Activated CD4-positive, alpha-beta T cell treated with anti-CD3 and anti-CD28 coated beads for 4 hours (primary cell): ENCODE measurements at regions not wholly inside any gene's neighbourhood (a gene's known extent, or its start where the extent isn't known, plus 50 kb on each side); places are given as distances from the start of the nearest gene placed in this dataset.

Experiments
- DNase-seq, 2 donors: peaks; one replicate each; pipeline ENCODE4 v3.0.0-alpha.2; 2020

DNA sequence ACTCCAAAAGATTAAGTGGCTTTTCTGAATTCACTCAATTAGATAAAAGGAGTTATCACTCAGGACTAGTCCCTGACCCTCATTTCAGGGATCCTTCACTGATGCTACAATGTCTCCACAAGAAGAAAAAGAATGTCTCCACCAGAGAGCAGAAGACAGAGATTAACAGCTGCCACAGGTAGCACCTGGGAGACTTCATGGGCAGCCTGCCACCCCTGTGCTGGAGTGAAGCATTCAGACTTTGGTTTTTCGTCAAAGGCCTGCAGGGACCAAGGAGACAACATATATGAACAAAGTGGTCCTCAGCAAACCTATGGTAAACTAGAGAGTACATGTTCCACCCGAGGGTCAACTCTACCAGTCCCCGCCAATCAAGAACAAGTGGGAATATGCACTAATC, 197.0 kb upstream of the ACVR2A start:
- DNase-seq: no peak

DNA sequence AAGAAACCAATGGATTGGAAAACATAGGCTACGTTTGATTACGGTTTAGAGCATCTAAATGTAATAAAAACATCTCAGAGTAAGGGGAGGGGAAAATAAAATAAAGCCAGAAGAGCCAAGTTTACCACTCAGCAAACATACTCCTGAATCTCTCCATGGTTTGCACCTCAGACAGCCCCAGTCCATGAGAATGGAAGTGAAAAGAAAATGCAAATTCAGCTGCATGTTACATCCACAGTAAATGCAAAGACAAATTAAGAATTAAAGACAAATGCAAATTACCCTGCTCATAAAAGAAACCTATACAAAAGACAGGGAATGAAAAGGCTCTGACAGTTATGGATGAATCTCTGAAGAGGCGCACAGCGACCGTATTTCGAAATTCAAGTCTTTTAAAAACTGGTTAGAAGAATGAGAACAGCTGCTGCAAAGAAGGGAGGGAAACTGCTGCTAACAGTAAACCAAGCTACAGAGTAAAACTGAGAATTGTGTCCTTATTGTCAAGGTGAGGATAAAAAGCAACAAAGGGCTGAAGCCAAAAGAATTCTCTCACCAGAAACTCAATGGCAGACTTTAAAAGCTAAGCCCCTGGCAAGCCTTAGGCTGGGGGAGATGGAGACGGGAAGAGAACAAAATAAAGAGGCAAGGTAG, 197.9 kb upstream of the ACVR2A start:
- DNase-seq: no peak

DNA sequence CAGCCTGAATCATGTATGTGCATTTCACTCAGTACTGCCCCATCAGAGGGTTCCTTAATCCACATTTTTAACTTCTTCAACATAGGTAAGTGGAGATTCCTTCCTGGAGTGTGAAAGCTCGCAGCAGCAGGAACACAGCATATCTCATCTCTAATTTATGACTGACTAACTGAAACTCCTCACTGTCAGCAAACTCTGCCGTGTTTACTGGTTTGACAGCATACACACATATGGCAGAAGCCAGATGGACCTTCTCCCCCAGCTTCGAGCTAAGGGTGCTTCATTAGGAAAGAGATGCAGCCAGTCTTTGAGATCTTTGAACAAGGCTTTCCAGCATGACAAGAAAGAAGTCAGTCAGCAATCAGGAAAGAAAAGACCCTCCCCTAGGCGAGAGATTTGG, 200.3 kb upstream of the ACVR2A start:
- no peak for DNase-seq

DNA sequence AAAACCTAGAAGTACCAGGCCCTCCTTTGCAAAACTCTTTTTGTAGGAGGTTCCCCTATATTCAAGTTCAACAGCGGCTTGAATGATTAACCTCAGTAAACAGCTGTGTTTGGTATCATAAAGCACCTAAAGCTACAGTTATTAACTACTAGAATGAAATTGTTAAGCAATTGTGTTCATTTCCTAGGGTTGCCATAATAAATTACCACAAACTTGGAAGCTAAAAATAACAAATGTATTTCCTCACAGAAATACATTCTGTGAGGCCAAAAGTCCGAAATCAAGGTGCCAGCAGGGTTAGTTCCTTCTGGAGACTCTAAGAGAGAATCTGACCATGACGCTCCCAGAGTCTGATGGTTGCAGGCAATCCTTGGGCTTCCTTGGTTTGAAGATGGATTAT, 202.1 kb upstream of the ACVR2A start:
- no peak for DNase-seq

DNA sequence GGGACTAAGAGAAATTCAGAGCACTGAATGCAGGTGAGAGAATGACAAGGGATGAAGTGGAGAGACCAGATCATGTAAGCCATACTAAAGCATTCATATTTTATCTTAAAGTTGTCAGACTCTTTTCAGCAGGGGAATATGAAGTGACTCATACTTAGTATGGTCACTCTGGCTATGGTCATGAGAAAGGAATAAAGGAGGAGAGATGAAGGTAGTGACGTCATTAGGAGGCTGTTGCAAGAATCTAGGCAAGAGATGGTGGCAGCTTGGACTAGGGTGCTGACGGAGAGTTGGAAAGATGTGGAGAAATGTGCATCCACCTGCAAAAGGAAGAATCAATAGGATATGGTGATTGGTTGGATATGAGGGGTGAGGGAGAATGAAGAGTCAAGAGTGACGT, 203.2 kb upstream of the ACVR2A start:
- no peak for DNase-seq

DNA sequence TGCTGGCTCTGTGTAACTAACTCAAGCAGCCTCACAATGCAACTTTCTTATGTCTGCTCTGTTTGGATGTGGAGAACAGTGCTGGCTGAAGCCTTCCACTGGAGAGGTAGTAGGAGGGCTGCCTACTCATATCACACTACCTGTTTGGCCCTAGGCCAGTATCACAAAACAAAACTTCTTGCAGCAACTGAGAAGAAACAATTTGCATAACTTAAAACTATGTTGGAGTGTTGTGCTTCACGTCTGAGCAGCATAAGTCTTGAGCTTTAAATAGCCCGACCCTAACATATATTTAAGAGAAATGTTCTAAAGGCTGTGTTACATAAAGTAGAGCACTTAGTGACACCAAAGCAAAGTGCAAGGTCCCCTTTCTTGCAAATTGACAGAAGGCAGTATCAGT, 204.9 kb upstream of the ACVR2A start:
- no peak for DNase-seq

DNA sequence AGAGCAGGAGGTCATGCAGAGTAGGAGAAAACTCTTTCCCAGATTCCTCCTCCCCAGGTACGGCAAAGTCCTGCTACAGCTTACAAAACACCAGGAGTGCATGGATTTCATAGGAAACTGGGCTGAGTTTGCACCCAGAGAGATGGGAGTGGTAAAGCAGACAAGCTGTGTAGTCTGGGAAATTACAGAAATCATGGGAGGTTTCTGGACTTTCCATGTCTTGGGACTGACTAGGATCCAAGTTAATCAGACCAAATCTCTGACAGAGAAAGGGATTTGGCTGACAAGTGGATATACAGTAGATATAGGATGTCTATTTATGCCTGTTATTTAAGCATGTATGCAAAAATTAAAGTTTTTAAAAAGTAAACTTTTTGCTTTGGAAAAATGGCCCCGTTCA, 205.4 kb upstream of the ACVR2A start:
- no peak for DNase-seq

DNA sequence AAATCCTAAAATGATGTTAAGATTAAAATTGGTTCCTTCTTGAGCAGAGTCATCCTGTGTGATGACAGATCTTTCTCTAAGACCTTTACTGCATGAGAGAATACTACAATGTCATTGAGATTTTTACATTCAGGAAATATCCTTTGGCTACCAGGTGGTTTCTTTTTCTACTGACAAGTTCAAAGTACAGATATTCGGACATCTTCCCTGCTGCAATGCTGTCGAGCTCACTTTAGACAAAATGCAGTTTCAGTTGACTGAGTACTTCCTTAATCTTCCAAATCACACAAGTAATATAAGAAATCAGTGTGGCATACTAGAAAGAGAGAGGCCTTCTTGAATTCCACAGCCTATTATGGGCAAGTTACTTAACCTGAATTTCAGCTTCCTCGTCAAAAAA, 207.9 kb upstream of the ACVR2A start:
- DNase-seq: no peak

DNA sequence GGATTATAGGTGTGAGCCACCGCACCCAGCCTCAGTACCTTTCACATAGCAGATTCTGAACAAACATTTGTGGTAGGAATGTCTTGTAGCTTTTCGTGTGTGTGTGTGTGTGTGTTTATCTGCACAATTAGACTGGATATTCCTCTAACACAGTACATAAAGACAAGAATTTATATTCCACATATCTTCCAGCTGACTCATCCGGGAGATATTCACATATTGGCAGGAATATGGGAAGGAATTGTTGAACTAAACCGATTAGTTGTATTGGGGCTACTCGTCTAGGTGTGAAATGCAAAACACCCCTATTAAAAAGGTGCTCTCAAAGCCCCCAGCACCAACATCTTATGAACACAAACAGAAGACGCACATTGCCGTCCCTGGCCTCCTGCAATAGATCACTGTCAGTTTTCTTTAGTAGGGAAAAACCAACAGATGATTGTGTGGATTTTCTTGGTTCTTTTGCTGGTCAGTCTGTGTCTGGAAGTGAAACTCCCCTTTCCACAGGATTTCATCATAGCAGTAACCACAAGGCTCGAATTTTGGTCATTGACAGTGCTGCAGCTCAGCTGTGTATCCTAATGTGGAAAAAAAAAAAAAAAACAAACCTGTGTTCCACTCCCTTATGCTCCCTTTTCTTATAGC, 208.5 kb upstream of the ACVR2A start:
- DNase-seq: no peak

DNA sequence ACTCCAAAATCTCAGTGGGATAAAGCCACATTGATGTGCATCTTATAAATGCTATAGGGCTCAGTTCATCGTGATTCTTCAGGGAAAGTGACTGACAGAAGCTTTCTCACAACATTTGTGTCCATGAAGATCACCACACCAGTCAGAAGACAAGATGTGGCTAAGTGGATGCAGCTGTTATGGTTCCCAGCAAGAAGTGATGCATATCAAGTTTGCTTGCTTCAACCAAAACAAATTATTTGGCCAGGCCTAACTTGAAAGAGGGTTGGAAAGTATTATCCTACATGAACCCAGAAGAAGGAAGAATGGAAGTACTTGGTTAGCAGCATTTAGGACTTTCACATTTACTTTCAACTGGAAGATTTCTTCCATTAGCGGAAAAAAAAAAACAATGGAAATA, 210.0 kb upstream of the ACVR2A start:
- DNase-seq: no peak

DNA sequence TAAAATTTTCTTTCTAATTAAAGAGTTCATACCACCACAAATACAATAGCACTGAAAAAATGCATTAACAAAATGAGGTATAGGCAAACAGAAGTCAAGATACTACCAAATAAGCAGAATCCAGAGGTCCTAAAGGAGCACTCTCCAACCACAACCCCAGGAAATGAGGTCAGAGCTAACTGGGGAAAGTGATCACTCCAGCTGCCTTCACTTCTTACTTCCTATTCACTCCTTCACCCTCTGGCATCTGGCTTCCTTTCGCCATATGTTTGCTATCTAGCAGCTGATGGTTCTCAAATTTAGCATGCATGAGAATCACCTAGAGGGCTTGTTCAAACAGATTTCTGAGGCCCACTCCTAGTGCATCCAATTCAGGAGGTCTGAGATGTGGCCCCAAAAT, 212.6 kb upstream of the ACVR2A start:
- no peak for DNase-seq

DNA sequence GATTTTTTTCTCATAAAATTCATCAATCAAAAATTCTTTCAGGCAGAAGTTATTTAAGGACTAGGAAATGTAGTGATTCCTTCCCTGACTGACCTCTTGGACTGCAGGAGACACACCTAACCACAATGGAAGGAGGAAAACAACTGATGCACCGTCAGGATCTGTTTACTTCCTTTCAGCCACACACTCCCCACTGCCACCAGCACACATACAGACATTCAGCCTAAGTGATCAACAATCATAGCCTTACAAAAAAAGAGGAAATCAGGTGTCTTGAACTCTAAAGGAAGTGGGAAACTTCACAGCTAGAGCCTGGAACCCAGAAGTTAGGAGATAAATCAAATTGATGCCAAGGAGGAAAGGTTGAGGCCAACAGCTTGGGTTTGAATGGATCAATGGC, 213.5 kb upstream of the ACVR2A start:
- DNase-seq: no peak

DNA sequence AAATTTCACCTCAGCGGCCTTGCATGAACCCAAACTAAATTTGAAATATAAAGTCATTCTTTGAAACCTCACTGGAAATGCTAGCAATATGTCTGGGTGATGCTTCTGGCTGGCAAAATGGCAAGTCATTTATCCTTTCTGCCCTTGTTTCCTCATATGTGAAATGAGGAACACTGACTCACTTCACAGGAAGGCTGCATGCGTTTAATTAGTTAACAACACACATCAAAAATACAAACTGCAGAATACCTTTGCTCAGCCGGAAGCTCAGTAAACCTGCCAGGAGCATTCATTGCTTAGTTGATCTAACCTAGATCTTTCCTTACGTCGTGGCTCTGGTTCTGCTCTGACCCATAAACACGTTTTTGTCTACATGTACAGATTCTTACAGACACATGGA, 214.2 kb upstream of the ACVR2A start:
- DNase-seq: peak; percentile 5 to 15

DNA sequence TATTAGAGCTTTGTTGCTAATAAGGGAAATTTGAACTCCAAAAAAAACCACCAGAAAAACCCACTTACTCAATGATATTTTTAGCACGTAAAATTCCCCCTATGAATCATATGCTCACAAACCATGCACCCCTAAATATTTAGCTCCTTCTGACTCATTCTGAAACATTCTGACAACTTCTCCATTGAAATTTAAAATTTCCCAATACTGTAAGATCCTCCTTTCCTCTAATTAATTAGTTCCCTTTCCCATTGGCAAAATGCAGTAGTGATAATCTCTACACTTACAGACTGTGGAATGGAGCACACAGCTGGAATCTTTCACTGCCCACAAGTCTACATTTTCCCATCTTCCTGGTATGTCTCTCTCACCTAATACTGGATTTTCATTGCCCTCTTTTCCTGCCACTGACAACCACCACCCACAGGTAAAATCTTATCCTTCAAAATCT, 215.8 kb upstream of the ACVR2A start:
- no peak for DNase-seq

DNA sequence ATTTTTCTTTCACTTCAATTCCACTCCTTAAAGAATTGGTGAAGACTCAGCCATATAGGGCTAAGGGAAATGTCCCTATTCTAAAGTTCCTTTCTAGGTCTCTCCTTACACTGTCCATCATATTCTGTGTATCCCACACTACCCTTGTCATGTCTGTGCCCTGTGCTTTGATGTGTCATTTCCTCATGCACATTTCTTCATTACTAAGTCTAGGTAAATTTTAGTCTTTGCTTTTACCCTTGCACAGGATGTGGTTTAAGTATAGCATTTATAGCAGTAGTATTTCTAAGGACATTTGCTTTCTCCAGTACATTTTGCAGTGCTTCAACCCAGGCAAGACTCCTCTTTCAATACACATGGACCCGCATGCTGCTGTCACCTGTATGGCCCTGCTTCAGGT, 221.5 kb upstream of the ACVR2A start:
- DNase-seq: peak in 1 of 2 donors; percentile 4

- DNase-seq: no peak
These were observed 223.1 kb upstream of the ACVR2A start for GRCh38 chr2:147621656-147622197.

DNA sequence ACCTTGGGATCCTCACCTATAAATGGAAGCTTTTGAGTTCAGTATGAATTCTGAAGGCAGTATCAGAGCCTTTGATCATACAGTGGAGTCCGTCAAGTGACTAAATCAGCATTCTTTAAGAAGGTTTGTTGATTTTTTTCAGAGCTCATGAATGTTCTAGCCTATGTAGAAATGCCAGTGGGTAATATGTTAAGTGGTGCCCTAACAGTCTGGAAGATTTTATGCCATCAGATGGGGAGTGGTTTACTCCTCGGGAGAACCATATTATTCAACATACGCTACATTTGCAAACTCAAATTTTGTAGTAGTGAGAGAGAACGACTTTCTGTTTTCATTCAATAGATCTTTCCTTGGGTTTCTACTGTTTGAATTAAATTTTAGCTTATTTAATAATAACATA, 225.0 kb upstream of the ACVR2A start:
- DNase-seq: no peak

GRCh38 chr2:147615726-147616125, 229.1 kb upstream of the ACVR2A start:
- DNase-seq: no peak

DNA sequence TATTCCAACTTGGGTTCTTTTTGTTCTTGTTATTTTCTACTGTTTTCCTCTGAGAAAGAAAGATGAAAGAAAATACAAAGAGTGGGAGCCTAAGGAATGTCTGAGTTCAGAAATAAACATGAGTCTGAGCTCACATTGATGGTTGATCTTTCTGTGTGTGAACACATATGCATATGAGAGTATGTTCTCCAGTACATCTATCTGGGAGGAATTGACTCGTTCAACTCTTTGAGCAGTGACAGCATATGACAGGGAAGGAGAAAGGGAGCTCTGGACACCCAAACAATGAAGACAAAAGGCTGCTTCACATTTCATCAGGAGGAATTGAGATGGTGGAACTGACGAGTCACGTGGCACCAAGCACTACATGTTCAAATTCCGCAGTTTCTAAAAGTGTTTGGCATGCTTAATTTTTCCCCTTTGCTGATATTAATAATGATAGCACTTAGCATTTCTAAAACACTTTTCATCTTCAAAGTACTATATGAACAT, 229.8 kb upstream of the ACVR2A start:
- DNase-seq: no peak

DNA sequence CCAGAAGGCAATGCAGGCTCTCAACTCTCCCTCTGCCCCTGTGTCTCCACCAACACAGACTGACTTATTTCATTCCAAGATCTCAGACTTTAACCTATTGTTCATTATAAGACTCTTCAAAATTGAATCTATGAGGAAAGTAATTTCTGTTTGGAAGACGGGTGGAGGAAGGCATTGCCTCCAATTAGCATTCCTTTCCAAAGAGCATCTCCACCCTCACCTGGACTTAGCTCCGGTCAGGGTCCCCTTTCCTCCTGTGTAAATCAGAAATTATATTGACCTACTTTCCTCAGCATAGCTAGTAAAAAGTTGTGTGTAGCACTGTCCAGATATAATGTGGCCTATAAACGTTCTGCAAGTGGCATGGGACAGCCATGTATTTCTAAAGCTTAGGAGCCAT, 230.4 kb upstream of the ACVR2A start:
- no peak for DNase-seq

- DNase-seq: no peak
These were observed 234.3 kb upstream of the ACVR2A start for GRCh38 chr2:147610496-147611040.

GRCh38 chr2:147609301-147609700, 235.5 kb upstream of the ACVR2A start:
- no peak for DNase-seq

DNA sequence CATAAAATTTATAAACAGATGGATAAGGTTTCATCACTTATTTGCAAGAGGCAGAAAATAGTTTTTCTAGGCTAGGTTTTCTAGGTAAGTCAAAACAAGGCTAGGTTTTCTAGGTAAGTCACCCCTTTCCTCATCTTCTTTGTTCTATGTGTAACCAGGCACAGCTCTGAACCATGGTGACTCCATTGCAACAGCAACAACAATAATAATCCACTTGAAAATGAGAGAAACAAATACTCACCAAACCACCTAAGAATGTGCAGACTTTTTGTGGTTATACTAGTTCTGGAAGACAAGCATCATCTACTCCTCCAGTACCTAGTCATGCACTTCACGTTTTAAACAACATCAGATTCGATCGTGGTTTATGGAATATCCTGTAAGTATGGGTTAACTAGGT, 237.4 kb upstream of the ACVR2A start:
- DNase-seq: no peak

GRCh38 chr2:147603876-147604275, 241.0 kb upstream of the ACVR2A start:
- no peak for DNase-seq
